Esophagus muscularis mucosa (tissue), 3 donors: ENCODE measurements at regions not wholly inside any gene's neighbourhood (a gene's known extent, or its start where the extent isn't known, plus 50 kb on each side); places are given as distances from the start of the nearest gene placed in this dataset.

Experiments used
- POLR2A ChIP-seq: fragments of 450-650 bp; IDR thresholded peaks from one replicate; pipeline ENCODE4 v1.6.1; 2017; ENCODE audit warnings: antibody characterized with exemption, moderate library complexity, mild to moderate bottlenecking, low read depth
- TF ChIP-seq, protein P1 (sequence below), 3 experiments: fragments of 200-600 bp in 2 of 3; fragments of 450-650 bp in 1 of 3; sonication (generic) in 2 of 3; IDR thresholded peaks; one replicate each; pipeline ENCODE4 v1.5.1; 2017 to 2019; ENCODE audit warnings: antibody characterized with exemption in 3 of 3, mild to moderate bottlenecking in 2 of 3, moderate library complexity in 1 of 3

DNA sequence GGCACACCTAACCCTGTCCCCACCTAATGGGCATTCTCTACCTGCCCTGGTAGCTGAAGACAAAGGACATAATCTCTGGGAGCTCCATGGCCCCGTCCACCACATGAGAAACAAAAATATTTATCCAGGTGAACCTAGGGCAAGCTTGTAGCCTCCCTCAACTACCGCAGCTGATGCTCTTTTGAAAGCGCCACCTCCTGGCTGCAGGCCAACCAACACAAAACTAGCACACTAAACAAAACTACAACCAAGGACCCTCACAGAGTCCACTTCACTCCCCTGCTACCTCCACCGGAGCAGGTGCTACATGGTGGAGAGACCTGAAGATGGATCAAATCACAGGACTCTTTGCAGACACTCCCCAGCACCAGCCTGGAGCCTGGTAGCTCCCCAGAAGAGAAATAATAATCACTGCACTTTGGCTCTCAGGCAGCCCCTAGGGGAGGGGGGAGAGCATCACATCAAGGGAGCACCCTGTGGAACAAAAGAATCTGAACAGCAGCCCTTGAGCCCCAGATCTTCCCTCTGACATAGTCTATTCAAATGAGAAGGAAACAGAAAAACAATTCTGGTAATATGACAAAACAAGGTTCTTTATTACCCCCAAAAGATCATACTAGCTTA is 111.3 kb upstream of the ATP8A1 start:
- TF ChIP-seq, protein P1, sequence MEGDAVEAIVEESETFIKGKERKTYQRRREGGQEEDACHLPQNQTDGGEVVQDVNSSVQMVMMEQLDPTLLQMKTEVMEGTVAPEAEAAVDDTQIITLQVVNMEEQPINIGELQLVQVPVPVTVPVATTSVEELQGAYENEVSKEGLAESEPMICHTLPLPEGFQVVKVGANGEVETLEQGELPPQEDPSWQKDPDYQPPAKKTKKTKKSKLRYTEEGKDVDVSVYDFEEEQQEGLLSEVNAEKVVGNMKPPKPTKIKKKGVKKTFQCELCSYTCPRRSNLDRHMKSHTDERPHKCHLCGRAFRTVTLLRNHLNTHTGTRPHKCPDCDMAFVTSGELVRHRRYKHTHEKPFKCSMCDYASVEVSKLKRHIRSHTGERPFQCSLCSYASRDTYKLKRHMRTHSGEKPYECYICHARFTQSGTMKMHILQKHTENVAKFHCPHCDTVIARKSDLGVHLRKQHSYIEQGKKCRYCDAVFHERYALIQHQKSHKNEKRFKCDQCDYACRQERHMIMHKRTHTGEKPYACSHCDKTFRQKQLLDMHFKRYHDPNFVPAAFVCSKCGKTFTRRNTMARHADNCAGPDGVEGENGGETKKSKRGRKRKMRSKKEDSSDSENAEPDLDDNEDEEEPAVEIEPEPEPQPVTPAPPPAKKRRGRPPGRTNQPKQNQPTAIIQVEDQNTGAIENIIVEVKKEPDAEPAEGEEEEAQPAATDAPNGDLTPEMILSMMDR (IDR thresholded peaks at IDR 0.05), result no peak
- no peak for TF ChIP-seq POLR2A
